ENCODE measurements at regions not wholly inside any gene's neighbourhood (a gene's known extent, or its start where the extent isn't known, plus 50 kb on each side); places are given as distances from the start of the nearest gene placed in this dataset.

DNA sequence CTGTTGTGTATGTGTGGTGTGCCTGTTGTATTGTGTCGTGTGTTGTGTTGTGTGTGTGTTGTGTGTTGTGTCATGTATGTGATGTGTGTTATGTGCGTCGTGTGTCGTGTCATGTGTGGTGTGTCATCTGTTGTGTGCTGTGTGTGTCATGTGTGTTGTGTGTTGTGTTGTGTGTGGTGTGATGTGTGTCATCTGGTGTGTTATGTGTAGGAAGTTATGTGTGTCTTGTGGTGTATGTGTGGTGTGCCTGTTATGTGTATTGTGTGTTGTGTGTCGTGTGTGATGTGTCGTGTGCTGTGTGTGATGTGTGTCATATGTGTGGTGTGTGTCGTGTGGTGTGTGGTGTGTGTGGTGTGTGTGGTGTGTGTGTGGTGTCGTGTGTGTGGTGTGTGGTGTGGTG lies 145.2 kb downstream of the DNAJB6 start:
- no peak for DNase-seq (ENCODE audit: low read depth in 3 of 3, low spot score in 1 of 3)

GRCh38 chr7:157482517-157483087 lies 145.8 kb downstream of the DNAJB6 start:
- no peak for DNase-seq (ENCODE audit: low read depth in 3 of 3, low spot score in 1 of 3)

GRCh38 chr7:157483515-157483914 lies 146.7 kb downstream of the DNAJB6 start:
- no peak for DNase-seq (ENCODE audit: low read depth in 3 of 3, low spot score in 1 of 3)

DNA sequence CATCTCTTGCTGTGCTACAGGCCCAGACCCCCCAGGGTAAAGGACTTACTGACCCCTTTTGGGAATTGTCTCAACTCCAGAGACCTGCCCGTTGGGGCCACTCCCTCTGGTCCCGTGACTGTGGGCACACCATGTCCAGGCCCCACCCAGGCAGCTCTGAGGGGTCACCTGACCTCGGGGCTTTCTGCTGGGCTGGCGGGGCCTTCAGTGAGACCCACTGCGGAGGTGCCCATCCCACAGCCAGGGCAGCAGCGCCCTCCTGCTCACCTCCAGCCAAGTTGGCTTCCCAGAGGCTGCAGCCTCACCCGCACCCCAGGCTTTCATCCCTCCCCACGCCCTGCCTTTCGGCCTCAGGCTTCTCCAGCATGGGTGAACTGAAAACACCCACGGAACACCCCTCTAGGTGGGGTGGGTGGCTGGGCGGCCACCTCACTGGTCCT lies 147.2 kb downstream of the DNAJB6 start:
- DNase-seq (ENCODE audit: low read depth in 3 of 3, low spot score in 1 of 3), result no peak

GRCh38 chr7:157484411-157485081 lies 147.7 kb downstream of the DNAJB6 start:
- no peak for DNase-seq (ENCODE audit: low read depth in 3 of 3, low spot score in 1 of 3)

DNA sequence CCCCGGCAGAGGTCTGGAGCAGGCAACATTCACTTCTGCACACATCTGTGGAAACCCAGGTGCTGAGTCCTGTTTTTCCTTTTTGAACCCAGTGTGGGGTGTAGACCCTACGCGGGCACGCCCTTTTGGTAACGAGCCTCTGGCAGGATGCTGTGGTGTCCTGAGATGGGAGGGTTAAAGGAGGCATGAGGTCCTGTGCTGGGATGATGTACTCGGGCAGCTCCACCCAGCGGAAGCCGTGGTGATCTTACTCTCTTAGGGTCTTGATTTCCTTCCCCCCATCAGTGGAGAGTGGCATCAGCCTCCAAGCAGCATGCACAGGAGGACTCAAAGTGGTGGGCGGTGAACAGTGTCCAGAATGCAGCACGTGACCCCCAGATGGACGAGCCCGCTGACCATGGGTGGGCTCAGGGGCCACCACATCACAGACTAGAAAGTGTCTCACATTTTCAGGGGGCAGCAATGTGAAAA lies 148.6 kb downstream of the DNAJB6 start:
- DNase-seq (ENCODE audit: low read depth in 3 of 3, low spot score in 1 of 3), result no peak

DNA sequence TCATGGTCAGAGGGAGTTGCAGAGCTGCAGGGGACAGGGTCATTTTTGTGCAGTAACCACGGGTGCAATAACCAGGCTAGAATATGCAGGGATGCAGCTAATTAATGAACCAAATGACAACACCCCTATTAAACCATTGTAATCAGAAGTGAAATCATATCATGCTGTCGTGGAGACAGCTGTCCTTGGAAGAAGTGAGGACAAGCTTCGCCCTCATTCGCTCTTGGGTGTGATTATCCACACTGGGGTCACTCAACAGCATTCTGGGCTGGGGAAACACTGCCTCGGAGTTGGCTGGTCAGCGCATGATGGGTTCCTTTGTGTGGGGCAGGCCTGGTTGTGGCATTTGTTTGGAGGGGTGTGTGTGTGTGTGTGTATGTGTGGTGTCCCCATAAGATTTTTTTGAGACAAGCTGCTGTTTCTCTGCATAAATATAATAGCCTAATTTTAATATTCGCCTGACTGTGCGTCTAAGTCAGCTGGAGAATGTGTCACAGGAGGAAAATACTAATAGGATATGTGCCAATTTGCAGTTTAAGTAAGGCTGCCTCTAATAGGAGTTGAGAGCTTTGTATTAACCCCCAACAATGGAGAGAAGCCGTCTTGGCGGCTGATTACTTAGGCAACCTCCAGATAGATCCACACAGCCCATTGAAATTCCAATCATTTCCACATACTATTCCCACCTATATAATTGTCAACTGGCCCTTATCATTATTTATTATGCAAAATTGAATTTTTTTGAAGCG lies 149.4 kb downstream of the DNAJB6 start:
- DNase-seq (ENCODE audit: low read depth in 3 of 3, low spot score in 1 of 3), result no peak

- no peak for DNase-seq (ENCODE audit: low read depth in 3 of 3, low spot score in 1 of 3)
Observed at GRCh38 chr7:157487046-157487770, 150.4 kb downstream of the DNAJB6 start.

DNA sequence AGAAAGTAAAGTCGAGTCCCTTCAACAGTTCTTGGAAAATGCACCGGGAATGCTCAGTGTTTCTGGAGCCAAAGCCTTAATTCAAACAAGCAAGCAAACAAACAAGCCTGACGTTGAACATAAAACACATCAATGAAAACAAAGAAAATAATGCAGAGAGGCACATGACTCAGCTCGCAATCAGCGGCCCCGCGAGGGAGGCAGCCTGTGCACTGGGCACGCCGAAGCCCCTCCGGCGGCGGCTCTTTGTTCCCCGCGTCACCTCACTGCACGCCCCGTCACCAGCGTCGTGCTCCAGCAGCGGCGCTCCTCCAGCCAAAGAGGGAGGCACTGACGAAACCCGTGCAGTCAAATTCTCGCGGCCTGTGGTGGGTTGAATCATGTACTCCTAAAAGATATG lies 151.5 kb downstream of the DNAJB6 start:
- DNase-seq (ENCODE audit: low read depth in 3 of 3, low spot score in 1 of 3), result no peak

GRCh38 chr7:157488966-157489365 lies 152.2 kb downstream of the DNAJB6 start:
- DNase-seq (ENCODE audit: low read depth in 3 of 3, low spot score in 1 of 3), result no peak

All from stimulated activated CD4-positive, alpha-beta T cell treated with anti-CD3 and anti-CD28 coated beads, TNF-alpha, amount 100 ng/mL, for 1 hour (primary cell).